Fibroblast of mammary gland (primary cell): ENCODE measurements at regions not wholly inside any gene's neighbourhood (a gene's known extent, or its start where the extent isn't known, plus 50 kb on each side); places are given as distances from the start of the nearest gene placed in this dataset.
"Not testable (repeated sequence)": the region's sequence is repeated elsewhere in the genome, so short reads cannot be mapped to it uniquely, and the experiment has no call there.

ENCODE experiments used
- DNase-seq: peaks from one replicate; pipeline ENCODE4 v3.0.0-alpha.2; 2010; ENCODE audit warnings: low read depth
- H3K4me3 ChIP-seq: 2 replicates; pipeline ENCODE4 v1.5.1; 2011; ENCODE audit warnings: low read depth, mild to moderate bottlenecking, low read length, moderate library complexity; ENCODE audit not compliant: control insufficient read depth
- CTCF ChIP-seq: conservative IDR thresholded peaks from 2 replicates; pipeline ENCODE4 v1.5.1; 2011; ENCODE audit warnings: low read depth, low read length, inconsistent platforms; ENCODE audit not compliant: control insufficient read depth, insufficient read depth

DNA sequence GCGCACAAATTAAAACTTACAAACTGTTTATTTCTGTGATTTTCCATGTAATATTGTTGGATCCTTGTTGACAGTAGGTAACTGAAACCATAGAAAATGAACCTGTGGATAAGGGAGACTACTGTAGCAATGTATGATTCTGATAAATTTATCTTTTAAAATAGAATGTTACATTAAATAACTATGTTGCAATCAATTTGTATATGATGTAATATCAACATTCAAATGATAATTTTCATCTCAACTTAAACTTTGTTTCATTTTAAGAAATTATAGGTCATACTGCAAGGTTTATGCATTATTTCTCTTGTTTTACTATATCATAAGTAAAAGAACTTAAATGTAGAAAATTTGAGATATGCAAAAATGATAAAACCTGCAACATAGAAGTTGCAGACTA, 718.0 kb upstream of the MBL2 start:
- no peak for TF ChIP-seq CTCF
- no peak overlapping the region for H3K4me3 ChIP-seq

DNA sequence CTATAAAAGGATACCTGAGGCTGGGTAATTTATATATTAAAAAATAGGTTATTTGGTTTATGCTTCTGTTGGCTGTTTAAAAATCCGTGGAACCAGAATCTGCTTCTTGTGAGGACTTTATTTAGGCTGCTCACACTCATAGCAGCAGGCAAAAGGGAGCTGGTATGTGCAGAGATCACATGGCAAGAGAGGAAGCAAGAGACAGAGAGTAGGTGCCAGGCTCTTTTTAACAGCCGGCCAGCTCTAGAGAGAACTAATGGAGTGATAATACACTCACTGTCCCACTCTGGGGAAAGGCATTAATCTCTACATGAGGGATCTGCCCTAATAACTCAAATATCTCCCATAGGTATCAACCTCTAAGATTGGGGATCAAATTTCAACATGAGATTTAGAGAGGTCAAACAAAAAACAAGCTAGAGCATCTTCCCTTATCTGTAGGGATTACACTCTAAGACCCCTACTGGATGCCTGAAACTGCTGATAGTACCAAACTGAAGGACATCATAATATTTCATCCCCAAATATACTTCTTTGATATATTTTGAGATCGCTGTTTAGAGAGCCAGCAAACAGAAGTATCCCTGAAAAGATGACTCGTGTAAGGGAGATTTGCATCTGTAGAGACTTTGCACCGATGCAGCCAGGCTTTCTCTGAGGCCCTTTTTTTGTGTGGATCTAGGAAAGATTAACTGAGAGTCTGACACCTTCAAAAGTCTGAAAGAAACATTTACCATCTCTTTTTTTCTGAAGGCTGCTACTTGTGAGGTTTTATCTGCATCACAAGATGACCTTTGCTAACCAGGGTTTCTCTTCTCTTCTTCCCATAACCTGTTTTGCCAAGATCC, 717.0 kb upstream of the MBL2 start:
- DNase-seq = no peak
- TF ChIP-seq CTCF = no peak
- no peak overlapping the region for H3K4me3 ChIP-seq

More for the DNA sequence above, 718.0 kb upstream of the MBL2 start:
- DNase-seq = no peak

GRCh38 chr10:53487019-53487983, 714.7 kb upstream of the MBL2 start:
- no peak for TF ChIP-seq CTCF
- no peak for DNase-seq

DNA sequence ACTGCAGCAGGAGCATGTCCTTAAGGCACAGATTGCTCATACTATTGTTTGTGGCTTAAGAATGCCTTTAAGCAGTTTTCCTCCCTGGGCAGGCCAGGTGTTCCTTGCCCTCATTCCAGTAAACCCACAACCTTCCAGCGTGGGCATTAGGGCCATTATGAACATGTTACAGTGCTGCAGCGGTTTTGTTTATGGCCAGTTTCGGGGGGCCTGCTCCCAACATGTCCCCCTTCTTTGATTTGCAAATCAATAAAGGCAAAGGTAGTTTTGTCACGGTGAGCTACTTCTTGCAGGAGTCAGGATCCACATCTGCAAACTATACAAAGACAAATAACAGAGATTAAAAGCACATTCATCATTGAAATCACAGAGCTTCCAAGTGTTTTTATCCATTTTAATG, 712.8 kb upstream of the MBL2 start:
- DNase-seq, H3K4me3 ChIP-seq: not testable (repeated sequence)

More at GRCh38 chr10:53487019-53487983, 714.7 kb upstream of the MBL2 start:
- H3K4me3 ChIP-seq = no peak overlapping the region

DNA sequence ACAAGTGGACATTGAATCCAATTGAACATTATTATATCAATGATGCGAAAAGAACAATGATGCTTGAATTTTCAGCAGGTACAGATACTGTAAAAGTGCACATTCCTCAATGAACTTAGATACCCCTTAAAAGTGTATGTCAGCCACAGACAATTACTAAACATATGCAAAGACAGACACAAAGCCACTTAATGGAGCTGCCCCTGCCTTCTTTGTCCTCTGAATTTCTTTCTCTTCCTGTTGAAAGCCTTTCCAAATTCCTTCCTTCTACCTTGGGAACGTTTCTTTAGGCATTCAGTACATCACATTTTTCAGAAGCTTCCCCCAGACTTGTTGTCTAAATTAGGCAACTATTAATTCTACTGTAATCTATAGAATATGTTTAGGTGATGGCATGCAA, 706.8 kb upstream of the MBL2 start:
- H3K4me3 ChIP-seq = no peak overlapping the region
- no peak for TF ChIP-seq CTCF
- no peak for DNase-seq

DNA sequence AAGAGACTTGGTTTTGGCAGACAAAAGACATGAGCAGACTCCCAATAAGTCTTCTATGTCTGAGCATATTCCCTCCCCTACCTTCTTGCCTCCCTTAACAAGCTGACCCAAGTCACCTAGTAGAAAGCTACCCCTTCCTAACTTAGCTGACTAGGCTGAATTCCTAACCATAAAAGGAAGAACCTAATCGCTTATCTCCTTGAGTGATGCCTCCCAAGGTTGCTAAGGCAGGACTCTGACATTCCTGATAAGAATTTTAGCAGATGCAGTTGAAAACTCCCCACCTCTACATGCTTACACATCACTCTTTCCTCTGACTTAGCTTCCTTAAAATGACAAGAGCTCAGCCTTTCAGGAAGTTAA, 704.7 kb upstream of the MBL2 start:
- TF ChIP-seq CTCF = no peak
- DNase-seq = no peak
- no peak overlapping the region for H3K4me3 ChIP-seq
